CD1c-positive myeloid dendritic cell (primary cell): ENCODE measurements at regions not wholly inside any gene's neighbourhood (a gene's known extent, or its start where the extent isn't known, plus 50 kb on each side); places are given as distances from the start of the nearest gene placed in this dataset.
A peak's percentile ranks its signal among the peaks of the same experiment; 100 is the strongest.
"Not testable (repeated sequence)": the region's sequence is repeated elsewhere in the genome, so short reads cannot be mapped to it uniquely, and the experiment has no call there.

ENCODE experiments used
- DNase-seq: peaks from one replicate; pipeline ENCODE4 v3.0.0-alpha.2; 2016; ENCODE audit errors: extremely low spot score

DNA sequence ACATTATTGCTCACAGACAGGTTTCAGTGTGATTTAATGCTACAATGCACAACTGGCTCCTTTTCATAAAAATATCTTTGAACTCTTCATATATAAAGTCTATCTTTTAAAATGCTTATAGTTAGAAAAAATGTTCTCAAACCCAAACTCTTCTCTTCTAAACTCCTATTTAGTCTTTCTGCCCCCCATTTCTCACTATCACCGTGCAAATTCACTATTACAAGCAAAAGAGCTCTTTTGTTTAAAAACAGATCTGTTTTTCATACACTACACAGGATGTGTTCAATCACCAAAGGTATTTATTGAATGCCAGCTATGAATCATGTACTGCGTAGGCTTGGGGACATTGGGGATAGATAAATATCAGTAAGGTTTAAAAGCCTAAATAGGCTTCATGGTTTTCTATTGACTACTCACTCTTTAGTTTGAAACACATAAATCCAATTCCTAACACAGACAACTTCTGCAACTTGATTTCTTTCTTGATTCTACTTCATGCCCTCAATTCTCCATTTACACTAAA, 692.3 kb downstream of the C12orf50 start:
- no peak for DNase-seq

DNA sequence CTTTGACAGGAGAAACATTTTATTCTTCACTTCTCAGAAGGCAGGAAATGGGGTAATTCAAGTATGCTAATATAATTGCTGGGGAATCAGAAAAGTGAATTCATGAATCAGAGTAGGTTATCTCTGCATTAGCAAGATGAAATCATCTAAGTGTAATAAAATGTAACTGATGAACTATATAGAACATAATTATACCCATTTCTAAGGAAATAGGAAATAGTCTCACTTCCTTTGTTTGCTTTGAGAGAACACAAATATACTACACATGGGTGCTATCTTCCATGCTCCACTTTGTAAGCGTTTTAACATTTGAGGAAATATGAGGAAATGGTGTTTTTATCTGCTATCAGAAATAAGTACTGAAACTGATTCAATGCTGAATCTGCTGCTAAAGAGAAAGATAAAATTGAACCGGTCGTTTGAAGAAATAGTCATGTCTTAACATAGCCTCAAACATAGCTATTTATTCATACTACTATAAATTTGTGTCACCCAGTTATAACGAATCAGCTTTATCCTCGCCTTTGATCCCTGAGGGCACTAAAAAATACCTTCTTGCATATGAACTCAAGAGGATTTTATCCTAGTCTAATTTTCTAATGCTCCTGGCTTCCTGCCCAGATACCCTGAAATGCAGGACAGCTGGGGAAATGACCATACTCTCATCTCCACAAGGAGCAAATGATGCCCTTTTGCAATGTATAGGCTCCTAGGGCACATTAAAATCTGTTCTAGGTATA, 696.0 kb downstream of the C12orf50 start:
- DNase-seq: no peak

- DNase-seq: not testable (repeated sequence)
These were observed 699.1 kb downstream of the C12orf50 start for GRCh38 chr12:87330071-87330555.

GRCh38 chr12:87329076-87329863, 699.9 kb downstream of the C12orf50 start:
- DNase-seq: no peak

- DNase-seq: no peak
These were observed 705.8 kb downstream of the C12orf50 start for GRCh38 chr12:87323369-87323768.

DNA sequence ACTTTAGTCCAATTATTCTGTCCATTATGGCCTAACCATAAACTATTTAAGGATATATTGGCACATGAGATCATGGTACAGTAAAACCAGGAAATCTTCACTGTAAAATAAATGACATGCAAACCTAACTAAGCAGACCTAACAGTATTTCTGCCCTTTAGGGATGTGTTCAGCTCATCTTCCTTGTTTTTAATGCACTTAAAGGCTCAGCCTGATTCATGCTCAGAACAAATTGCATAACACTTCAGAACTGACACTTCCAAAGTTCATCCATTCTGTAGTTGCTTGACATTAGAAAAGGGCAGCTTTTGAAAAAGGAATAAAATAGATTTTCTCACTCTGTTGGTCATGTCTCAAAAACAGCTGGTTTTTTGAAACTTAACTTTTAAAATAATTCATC, 708.5 kb downstream of the C12orf50 start:
- no peak for DNase-seq

DNA sequence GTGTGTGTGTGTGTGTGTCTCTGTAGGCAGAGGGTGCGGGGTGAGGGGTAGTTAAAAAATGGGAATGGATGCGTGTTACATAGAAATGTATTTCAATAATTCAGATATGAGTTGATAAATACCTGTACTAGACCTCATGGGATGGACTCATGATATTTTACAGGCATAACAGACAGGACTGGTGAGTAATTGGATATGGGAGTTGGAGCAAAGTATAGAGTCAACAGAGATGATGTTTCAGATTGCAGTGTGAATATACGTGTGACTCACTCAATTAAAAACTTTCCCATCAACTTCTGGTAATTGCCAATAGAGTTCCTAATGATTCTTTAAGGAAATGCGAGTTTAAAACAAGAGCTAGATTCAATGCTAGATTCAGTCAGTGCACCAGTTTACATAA, 711.9 kb downstream of the C12orf50 start:
- DNase-seq: no peak

DNA sequence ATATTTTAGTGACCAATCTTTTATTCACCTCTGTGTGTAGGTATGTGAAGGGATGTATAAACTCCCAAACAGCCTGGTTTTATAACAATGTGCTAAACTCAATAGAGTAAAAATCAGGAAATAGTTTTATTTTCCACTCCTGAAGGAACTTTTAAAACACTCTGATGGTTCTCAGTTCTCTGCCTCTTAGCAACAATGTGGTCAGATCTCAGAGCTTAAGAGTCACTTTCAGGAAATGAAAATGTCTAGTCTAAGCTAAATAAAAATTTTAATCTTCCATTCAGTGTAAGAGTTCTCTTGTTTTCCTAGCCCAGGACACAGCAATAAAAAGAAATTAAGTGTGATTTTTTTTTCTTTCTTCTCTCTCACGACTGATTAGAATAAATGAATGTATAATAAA, 718.0 kb downstream of the C12orf50 start:
- DNase-seq: peak; percentile 7

GRCh38 chr12:87310126-87310525, 719.1 kb downstream of the C12orf50 start:
- no peak for DNase-seq

DNA sequence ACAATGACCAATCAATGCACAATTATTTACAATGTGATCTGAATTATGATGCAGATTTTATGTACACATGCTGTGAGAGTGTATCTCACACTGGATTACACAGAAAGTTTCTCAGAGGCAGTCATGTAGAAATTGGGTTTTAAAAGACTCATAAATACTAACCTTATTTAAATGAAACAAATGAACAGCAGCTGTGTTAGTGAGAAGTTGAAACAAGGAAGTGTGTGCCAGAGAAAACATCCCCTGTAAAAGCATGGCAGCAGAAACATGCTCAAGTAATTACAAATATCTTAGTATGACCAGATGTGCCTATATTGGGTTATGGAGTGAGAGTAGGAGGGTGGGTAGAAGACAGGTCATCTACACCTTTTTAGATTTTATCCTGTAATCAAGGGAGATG, 723.7 kb downstream of the C12orf50 start:
- DNase-seq: no peak

GRCh38 chr12:87304406-87304805, 724.8 kb downstream of the C12orf50 start:
- no peak for DNase-seq

GRCh38 chr12:87303396-87304012, 725.7 kb downstream of the C12orf50 start:
- no peak for DNase-seq

GRCh38 chr12:87302126-87302745, 727.0 kb downstream of the C12orf50 start:
- no peak for DNase-seq

DNA sequence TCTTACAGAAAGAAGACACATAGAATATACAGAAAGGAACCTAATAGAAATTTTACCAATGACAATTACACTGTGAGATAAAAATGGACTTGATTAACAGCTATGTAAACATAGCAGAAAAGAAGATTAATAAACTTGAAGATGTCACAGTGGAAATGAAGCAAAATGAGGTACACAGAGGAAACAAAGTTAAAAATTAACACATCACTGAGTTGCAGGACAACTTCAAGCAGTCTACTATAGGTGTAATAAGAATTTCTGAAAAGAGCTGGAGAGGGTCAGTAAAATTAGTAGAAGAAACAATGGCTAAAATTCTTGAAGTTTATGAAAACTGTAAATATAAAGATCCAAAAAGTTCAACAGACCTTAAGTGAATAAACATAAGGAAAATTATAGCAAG, 738.7 kb downstream of the C12orf50 start:
- DNase-seq: no peak

GRCh38 chr12:87283886-87284285, 745.3 kb downstream of the C12orf50 start:
- no peak for DNase-seq

GRCh38 chr12:87283111-87283510, 746.1 kb downstream of the C12orf50 start:
- no peak for DNase-seq

DNA sequence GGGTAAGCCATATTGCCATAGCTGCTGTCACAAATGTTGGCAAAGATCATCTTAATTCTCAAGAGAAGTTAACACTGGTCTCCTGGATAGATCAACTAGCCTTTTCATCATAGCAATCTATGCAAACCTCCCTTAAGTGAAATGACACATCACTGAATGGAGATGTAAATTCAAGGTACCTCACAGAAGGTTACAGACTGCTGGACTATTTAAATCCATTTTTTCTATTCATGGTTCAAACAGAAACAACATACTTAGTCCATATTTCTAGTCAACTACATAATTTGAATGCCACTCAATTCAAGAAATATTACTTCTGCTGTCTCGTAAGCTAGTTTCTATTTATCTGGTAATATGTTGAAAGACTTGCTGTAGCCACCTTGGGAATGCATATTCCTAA, 748.3 kb downstream of the C12orf50 start:
- DNase-seq: peak; percentile 5

DNA sequence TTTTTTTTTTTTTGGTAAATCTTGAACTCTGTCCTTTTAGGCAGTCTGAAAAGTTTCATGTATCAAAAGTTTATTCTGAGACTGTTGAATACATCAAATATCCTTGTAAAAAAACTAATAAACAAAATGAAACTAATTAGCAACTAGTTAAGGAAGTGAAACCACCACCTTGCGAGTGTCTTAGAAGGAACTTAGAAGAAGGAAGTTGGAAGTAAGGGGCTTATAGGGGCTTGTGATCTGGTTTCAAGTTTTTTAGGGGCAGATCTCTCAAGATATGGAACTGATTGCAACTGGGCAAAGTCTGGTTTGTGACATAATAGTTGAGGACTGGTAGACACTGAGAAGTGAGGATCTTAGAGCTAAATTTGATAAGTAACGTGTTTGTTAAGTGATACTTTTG, 748.8 kb downstream of the C12orf50 start:
- DNase-seq: peak; percentile 14

GRCh38 chr12:87274594-87275245, 754.5 kb downstream of the C12orf50 start:
- no peak for DNase-seq

- no peak for DNase-seq
These were observed 756.4 kb downstream of the C12orf50 start for GRCh38 chr12:87272851-87273250.

DNA sequence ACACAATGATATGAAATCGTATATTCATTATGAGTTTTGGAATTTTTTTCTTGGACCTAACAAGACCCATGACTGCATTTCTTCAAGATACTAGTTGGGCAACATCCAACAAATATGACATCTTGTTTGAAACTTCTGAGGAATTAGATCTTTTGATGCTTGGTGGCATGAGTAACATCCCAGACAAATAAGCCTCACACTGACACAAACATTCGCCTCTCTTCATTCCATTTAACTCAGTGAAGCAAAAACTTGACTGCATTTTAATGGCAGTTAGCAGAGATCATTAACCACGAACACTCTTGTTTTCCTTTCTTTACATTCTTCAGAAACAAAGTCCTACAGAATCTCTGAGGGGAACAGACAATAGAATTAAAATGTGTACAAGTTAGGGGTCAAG, 758.3 kb downstream of the C12orf50 start:
- DNase-seq: no peak
